Stimulated activated naive CD8-positive, alpha-beta T cell treated with anti-CD3 and anti-CD28 coated beads, Interleukin-15, Interleukin-2, amounts not matched to agents 100 ng/mL and 50 ng/mL, for 24 hours (primary cell): ENCODE measurements at regions not wholly inside any gene's neighbourhood (a gene's known extent, or its start where the extent isn't known, plus 50 kb on each side); places are given as distances from the start of the nearest gene placed in this dataset.

Experiments used
- H3K27ac Mint-ChIP-seq: one replicate; pipeline ENCODE4 v1.8.0; 2021; ENCODE audit warnings: mild to moderate bottlenecking, mixed read lengths
- H3K27me3 Mint-ChIP-seq: one replicate; pipeline ENCODE4 v1.8.0; 2021; ENCODE audit warnings: mixed read lengths
- H3K36me3 Mint-ChIP-seq: one replicate; pipeline ENCODE4 v1.8.0; 2021; ENCODE audit warnings: low read depth, mixed read lengths
- H3K4me1 Mint-ChIP-seq: one replicate; pipeline ENCODE4 v1.8.0; 2021; ENCODE audit warnings: low read depth, mixed read lengths
- H3K4me3 Mint-ChIP-seq: one replicate; pipeline ENCODE4 v1.8.0; 2021; ENCODE audit warnings: mild to moderate bottlenecking, mixed read lengths
- H3K9me3 Mint-ChIP-seq: one replicate; pipeline ENCODE4 v1.8.0; 2021; ENCODE audit warnings: mixed read lengths

- Mint-ChIP-seq H3K27me3 (no peaks in the 10 kb centered on the region), H3K36me3 (no peaks in the 10 kb centered on the region), H3K4me3 (no peak overlapping the region), H3K27ac (no peak overlapping the region), H3K4me1 (no peaks in the 10 kb centered on the region), H3K9me3 (no peaks in the 10 kb centered on the region)
Measured at GRCh38 chr6:67889682-67889995, 745.4 kb upstream of the ADGRB3 start.

DNA sequence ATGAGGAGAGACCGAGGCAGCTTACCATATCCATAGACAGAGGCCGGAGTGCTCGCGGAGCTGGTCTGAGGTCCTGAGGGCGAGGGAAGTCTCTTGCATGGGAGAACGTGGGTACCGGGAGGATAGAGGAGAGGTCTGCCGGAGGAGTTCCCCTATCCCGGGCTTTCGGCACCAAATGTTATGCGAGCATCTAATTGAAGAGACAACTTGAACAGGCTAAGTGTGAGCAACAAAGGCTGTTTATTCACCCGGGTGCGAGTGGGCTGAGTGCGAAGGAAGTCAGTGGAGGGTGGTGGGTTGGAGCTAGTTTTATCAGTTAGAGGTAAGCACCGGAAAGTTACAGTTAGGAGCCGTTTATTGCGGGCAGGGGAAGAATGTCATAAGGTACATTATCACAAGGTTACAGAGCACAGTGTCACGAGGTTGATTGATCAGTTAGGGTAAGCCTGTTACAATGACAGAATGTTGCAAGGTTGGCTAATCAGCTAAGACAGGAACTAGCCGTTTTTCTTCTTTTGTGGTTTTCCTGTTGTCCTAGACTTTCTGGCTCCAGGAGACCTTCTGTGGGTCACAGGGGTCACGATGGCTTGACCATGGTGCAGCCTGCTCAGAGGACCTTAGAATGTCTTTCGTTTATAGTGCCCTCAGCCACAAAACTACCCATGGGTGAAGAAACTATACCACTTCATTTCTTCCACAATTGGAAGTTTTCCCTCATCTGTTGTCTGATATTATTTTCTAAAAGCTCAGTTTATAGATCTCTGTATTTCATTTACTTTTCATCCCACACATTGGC lies 746.0 kb upstream of the ADGRB3 start:
- Mint-ChIP-seq H3K36me3 (no peaks in the 10 kb centered on the region), H3K27me3 (no peaks in the 10 kb centered on the region), H3K4me1 (no peaks in the 10 kb centered on the region), H3K9me3 (no peaks in the 10 kb centered on the region), H3K27ac (no peak overlapping the region), H3K4me3 (no peak overlapping the region)

DNA sequence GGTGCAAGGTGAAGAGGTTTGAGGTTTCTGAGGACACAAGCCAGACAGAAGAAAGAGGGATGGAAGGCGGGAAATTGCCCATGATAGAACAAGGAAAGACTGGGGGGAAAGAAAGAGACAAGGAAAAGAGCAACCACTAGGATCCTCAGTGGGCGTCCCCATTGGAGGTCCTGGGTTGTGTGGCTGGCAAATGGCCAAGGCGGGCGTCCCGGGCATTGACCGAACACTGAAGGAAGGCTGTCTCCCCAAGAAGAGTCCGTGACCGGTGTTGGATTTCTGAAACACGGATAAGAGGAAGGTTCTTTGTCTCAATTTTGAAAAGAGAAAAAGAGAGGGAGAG lies 746.6 kb upstream of the ADGRB3 start:
- no peaks in the 10 kb centered on the region for H3K27me3 Mint-ChIP-seq
- H3K4me3 Mint-ChIP-seq: no peak overlapping the region
- H3K27ac Mint-ChIP-seq: no peak overlapping the region
- H3K36me3 Mint-ChIP-seq: no peaks in the 10 kb centered on the region
- H3K9me3 Mint-ChIP-seq: no peaks in the 10 kb centered on the region
- no peaks in the 10 kb centered on the region for H3K4me1 Mint-ChIP-seq

DNA sequence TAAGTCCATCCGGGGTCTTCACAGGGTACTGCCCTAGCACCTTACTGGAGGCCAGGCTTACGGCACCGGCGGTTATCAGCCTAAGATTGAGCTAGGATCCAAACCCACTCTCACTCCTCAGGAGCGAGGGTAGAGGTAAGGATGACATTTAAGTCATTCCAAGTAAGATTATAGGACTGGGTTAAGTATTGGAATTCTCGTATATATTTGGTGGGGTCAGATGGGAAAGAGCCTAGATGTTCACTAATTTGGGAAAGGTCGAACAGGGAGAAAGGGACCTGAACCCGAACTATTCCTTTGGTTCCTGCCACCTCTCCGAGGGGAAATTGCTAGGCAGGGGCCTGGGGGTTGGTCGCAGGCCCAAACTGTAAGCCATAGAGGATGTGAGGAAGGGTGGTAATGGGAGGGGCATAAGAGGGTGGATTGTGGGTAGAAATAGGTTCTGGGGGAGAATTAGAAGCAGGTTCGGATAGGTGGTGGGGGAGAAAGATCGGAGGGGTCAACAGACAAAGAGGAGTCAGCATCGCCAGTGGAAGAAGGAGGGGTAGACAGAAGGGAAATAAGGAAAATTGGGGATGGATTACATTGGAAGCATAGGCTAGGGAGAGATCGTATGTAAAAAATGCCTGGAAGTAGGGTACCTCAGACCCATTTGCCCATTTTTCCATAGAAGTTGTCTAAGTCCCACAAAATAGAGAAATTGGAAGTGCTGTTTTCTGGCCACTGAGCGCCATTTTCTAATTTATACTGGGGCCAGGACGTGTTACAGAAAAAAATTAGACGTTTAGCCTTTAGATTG lies 747.1 kb upstream of the ADGRB3 start:
- no peaks in the 10 kb centered on the region for H3K27me3 Mint-ChIP-seq
- H3K4me1 Mint-ChIP-seq: no peaks in the 10 kb centered on the region
- H3K27ac Mint-ChIP-seq: no peak overlapping the region
- no peaks in the 10 kb centered on the region for H3K9me3 Mint-ChIP-seq
- H3K36me3 Mint-ChIP-seq: no peaks in the 10 kb centered on the region
- no peak overlapping the region for H3K4me3 Mint-ChIP-seq

GRCh38 chr6:67887419-67887746 lies 747.7 kb upstream of the ADGRB3 start:
- Mint-ChIP-seq H3K27me3 (no peaks in the 10 kb centered on the region), H3K27ac (no peak overlapping the region), H3K36me3 (no peaks in the 10 kb centered on the region), H3K9me3 (no peaks in the 10 kb centered on the region), H3K4me1 (no peaks in the 10 kb centered on the region), H3K4me3 (no peak overlapping the region)

- H3K27ac Mint-ChIP-seq: no peak overlapping the region
Measured at GRCh38 chr6:67886840-67887292, 748.2 kb upstream of the ADGRB3 start.

DNA sequence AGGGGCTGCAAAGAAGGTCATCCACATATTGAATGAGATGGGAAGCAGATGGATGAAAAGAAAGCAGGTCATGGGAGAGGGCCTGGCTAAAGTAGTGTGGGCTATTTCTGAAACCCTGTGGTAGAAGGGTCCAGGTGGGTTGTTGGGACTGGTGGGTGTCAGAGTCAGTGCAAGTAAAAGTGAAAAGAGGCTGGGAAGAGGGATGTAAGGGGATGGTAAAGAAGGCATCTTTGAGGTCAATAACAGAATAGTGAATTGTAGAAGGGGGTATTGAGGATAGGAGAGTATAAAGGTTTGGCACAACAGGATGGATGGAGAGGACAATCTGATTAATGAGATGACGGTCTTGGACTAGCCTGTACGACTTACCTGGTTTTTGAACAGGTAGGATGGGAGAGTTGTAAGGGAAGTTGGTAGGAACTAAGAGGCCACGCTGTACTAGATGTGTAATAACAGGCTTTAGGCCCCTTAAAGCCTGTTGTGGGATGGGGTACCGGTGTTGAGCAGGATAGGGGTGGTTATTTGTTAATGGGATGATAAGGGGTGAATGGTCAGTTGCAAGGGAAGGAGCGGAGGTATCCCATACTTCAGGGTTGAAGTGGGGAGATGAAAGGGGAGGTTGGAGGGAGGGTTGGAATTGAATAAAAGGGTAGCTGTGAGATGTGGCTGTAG lies 748.9 kb upstream of the ADGRB3 start:
- no peaks in the 10 kb centered on the region for H3K36me3 Mint-ChIP-seq
- no peak overlapping the region for H3K4me3 Mint-ChIP-seq
- H3K4me1 Mint-ChIP-seq: no peaks in the 10 kb centered on the region
- no peaks in the 10 kb centered on the region for H3K9me3 Mint-ChIP-seq
- no peaks in the 10 kb centered on the region for H3K27me3 Mint-ChIP-seq
- no peak overlapping the region for H3K27ac Mint-ChIP-seq

More at GRCh38 chr6:67886840-67887292, 748.2 kb upstream of the ADGRB3 start:
- no peak overlapping the region for H3K4me3 Mint-ChIP-seq
- H3K4me1 Mint-ChIP-seq: no peaks in the 10 kb centered on the region
- H3K36me3 Mint-ChIP-seq: no peaks in the 10 kb centered on the region
- H3K27me3 Mint-ChIP-seq: no peaks in the 10 kb centered on the region
- H3K9me3 Mint-ChIP-seq: no peaks in the 10 kb centered on the region

DNA sequence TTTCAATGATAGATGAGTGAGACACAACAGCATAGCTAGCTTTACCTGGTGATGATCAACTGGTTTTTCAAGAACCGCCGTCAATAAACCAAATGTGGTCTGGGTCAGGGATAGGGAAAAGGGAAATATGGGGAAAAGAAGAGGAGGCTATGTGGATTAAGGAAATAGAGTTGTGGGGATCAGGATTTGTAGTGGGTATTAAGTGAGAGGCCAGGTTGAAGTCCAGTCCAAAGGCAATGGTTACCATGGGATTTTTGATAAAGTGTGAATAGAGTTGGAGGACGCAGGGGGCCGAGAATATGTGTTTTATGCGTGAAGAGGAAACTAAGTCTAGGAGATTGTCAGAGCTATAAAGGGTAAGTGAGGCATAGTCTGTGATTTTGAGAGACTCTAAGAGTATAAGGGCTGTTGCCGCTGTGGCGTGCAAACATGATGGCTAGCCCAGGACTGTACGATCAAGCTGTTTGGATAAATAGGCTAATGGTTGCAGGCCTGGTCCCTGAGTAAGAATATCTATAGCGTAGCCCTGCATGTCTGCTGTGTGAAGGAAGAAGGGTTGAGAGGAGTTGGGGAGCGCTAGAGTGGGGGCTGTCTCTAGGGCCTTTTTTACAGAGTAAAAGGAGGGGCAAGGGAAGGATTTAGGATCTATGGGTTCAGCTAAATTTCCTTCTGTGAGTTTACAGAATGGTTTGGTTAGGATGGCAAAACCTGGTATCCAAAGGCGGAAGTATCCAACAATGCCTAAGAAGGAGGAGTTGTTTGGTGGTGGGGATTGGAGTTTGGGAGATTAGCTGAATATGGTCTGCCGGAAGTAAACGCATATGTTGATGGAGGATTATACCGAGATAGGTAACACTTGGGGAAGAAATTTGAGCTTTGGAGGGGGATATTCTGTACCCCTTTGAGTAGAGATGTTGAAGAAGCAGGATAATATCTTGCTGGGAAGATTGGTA lies 749.7 kb upstream of the ADGRB3 start:
- no peak overlapping the region for H3K4me3 Mint-ChIP-seq
- no peak overlapping the region for H3K27ac Mint-ChIP-seq
- H3K4me1 Mint-ChIP-seq: no peaks in the 10 kb centered on the region
- no peaks in the 10 kb centered on the region for H3K36me3 Mint-ChIP-seq
- no peaks in the 10 kb centered on the region for H3K9me3 Mint-ChIP-seq
- H3K27me3 Mint-ChIP-seq: no peaks in the 10 kb centered on the region

GRCh38 chr6:67884442-67884841 lies 750.6 kb upstream of the ADGRB3 start:
- H3K9me3 Mint-ChIP-seq: no peaks in the 10 kb centered on the region
- H3K27me3 Mint-ChIP-seq: no peaks in the 10 kb centered on the region
- no peaks in the 10 kb centered on the region for H3K36me3 Mint-ChIP-seq
- H3K27ac Mint-ChIP-seq: no peak overlapping the region
- H3K4me3 Mint-ChIP-seq: no peak overlapping the region
- no peaks in the 10 kb centered on the region for H3K4me1 Mint-ChIP-seq

DNA sequence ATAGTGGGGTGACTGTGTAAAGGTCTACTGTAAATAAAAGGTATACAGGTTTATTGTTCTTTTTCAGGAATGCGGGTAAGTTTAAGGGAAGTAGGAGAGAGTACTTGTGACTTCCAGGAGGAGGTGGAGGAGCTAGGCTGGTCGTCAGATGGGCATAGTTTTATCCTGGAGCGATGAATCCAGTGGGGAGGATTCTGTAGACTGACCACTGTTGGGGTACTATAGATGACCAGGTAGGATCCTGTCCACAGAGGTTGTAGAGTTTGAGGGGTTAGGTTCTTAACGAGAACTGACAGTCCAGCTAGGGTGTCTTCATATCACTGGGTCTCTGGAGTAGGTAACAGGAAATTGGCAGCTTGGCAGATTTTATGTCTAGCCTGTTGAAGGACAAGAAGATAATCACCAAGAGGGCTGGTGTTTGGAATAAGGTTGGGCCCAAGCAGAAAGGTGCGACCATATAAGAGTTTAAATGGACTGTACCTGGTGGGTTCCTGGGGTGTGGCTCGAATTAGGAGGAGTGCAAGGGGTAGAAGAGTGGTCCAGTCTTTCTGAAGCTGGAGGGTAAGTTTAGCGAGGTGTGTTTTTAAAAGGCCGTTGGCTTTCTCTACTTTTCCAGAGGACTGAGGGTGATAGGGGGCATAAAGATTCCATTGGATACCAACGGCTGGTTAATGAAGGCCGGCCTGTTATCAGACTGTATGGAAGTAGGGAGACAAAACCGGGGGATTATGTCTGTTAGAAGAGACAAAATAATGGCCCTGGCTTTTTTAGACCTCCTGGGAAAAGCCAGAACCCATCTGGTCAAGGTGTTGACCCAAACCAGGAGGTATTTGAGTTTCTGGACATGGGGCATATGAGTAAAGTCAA lies 751.3 kb upstream of the ADGRB3 start:
- Mint-ChIP-seq H3K9me3 (no peaks in the 10 kb centered on the region), H3K36me3 (no peaks in the 10 kb centered on the region), H3K4me3 (no peak overlapping the region), H3K27ac (no peak overlapping the region), H3K27me3 (no peaks in the 10 kb centered on the region), H3K4me1 (no peaks in the 10 kb centered on the region)

GRCh38 chr6:67882436-67883311 lies 752.4 kb upstream of the ADGRB3 start:
- Mint-ChIP-seq H3K36me3 (no peaks in the 10 kb centered on the region), H3K4me3 (no peak overlapping the region), H3K27ac (no peak overlapping the region), H3K9me3 (no peaks in the 10 kb centered on the region), H3K4me1 (no peaks in the 10 kb centered on the region), H3K27me3 (no peaks in the 10 kb centered on the region)

DNA sequence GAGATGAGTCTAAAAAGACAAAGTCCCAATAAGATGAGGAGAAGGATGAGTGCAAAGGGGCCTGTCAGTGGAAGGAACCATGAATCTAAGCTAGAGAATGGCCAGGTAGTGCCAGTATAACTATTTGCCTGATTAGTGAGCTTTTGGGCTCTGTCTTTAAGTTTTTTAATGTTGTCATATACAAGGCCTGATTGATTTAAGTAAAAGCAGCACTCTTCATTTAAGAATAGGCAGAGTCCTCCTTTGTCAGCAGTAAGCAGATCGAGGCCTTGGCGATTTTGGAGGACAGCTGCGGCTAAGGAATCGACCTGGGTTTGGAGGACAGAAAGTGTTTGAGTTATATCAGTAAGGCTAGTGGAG lies 753.4 kb upstream of the ADGRB3 start:
- Mint-ChIP-seq H3K9me3 (no peaks in the 10 kb centered on the region), H3K4me3 (no peak overlapping the region), H3K4me1 (no peaks in the 10 kb centered on the region), H3K27me3 (no peaks in the 10 kb centered on the region), H3K27ac (no peak overlapping the region), H3K36me3 (no peaks in the 10 kb centered on the region)

GRCh38 chr6:67880939-67881705 lies 754.0 kb upstream of the ADGRB3 start:
- Mint-ChIP-seq H3K27ac (no peak overlapping the region), H3K4me3 (no peak overlapping the region), H3K36me3 (no peaks in the 10 kb centered on the region), H3K9me3 (no peaks in the 10 kb centered on the region), H3K27me3 (no peaks in the 10 kb centered on the region), H3K4me1 (no peaks in the 10 kb centered on the region)
